ENCODE measurements at regions not wholly inside any gene's neighbourhood (a gene's known extent, or its start where the extent isn't known, plus 50 kb on each side); places are given as distances from the start of the nearest gene placed in this dataset.
A peak's percentile ranks its signal among the peaks of the same experiment; 100 is the strongest.

DNA sequence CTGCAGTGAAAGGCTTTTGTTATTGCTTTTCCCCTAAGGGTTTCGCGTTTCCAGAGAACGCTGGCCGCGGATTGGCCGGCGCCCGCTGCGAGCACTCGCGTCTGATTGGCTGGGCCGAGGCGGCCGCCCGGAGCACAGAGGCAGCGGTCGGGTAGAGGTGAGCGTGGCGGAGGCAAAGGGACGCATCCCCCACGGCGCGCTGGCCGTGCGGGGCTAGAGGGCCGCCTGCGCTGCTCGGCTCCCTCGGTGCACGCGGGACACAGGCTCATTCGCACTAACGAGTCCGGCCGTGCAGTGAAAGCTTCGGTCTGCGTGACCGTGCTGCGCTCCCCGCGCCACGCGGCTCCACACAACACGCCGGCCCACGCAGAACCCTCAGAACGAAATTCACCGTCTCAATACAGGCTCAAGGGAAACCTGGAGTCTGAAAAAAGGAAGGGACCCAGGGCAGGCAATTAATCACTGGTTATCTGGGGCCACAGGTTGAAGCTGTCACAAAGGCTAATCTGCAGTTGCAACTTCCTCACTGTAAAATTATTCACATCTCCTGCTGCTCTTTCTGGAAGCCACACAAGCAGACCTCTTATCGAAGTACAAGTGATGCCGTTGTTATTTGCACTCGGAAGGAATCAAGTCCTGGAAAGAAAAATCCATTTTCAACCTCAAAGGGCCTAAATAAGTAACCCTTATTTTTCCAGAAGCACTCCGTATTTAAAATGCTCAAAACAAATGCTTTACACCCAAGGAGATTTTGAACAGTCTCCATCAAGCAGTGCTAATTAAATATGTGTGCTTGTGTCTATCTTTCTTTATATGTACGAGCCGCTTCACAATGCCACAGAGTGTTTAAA lies 94.6 kb downstream of the ZNF608 start:
- Histone ChIP-seq H3K27ac (ENCODE audit: low read depth in 1 of 2, low read length in 2 of 2) (no peak overlapping the region), H3K36me3 (ENCODE audit: control insufficient read depth in 1 of 2, insufficient read depth in 2 of 2, low read length in 1 of 2) (peaks cover 0 to 2% of the 10 kb centered on the region in 2 donors), H3K9me3 (ENCODE audit: control insufficient read depth, low read length) (no peaks in the 10 kb centered on the region), H3K4me3 (ENCODE audit: low read length in 2 of 2) (peak overlapping the region; percentile 33 to 67), H3K27me3 (ENCODE audit: control insufficient read depth in 1 of 2, insufficient read depth in 2 of 2, low read length in 1 of 2) (no peaks in the 10 kb centered on the region), H3K4me1 (ENCODE audit: control insufficient read depth in 1 of 2, insufficient read depth in 2 of 2, low read length in 2 of 2) (no peaks in the 10 kb centered on the region)
- intact Hi-C loops (cut with DNase I), result loop anchor here (5.0 to 10.0 kb wide), 2 partner anchors 93 to 95 kb away; partner anchors contain the start of gene ZNF608 (in 2 of the 2)
- 4 to 5% methylated on average over 52 to 54 of the region's 54 CpGs for WGBS, 2 donors
- peak; percentile 91 for ATAC-seq (ENCODE audit: low FRiP score)
- peak; percentile 83 to 91 for DNase-seq

DNA sequence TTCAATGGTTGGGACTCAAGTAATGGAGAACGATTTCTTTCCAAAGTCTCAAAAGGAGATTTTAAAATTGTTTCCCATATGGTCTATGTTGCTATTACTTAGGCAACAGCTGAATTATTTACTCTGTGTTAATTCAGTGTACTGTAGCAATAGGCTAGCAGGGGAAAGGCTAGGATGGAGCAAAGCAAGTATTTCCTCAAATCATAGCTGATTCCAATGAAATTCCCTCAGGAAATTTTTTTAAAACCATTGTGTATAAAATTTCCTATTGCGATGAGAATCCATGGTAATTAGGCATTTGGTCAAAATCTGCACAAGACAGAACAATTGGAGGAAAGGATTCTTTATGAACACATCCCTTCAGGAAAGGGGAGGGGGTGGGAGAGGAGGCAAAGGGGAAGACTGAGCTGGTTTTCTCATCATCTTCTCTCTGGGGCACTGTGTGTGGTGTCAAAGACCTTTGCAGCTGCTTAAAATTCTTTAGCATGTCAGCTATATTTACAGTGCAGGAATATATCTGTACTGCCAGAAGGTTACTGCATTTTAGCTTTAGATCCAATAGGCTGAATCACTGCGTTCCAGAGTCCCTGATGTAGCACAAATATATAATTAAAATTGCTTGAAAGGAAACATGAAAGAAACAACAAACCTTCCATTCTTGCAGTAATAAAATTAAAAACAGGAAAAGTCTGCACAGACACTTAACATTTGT lies 95.3 kb downstream of the ZNF608 start:
- Histone ChIP-seq H3K4me3 (ENCODE audit: low read length in 2 of 2) (peak overlapping the region in 1 of 2 donors; percentile 33), H3K36me3 (ENCODE audit: control insufficient read depth in 1 of 2, insufficient read depth in 2 of 2, low read length in 1 of 2) (peaks cover 0 to 2% of the 10 kb centered on the region in 2 donors), H3K9me3 (ENCODE audit: control insufficient read depth, low read length) (no peaks in the 10 kb centered on the region), H3K4me1 (ENCODE audit: control insufficient read depth in 1 of 2, insufficient read depth in 2 of 2, low read length in 2 of 2) (no peaks in the 10 kb centered on the region), H3K27ac (ENCODE audit: low read depth in 1 of 2, low read length in 2 of 2) (no peak overlapping the region), H3K27me3 (ENCODE audit: control insufficient read depth in 1 of 2, insufficient read depth in 2 of 2, low read length in 1 of 2) (no peaks in the 10 kb centered on the region)
- no peak for DNase-seq
- intact Hi-C loops (cut with DNase I), result loop anchor here (5.0 to 10.0 kb wide), 2 partner anchors 94 to 96 kb away; partner anchors contain the start of gene ZNF608 (in 2 of the 2)
- 6 to 11% methylated on average over 3 of the region's 3 CpGs for WGBS, 2 donors
- peak; percentile 13 for ATAC-seq (ENCODE audit: low FRiP score)

- no peaks in the 10 kb centered on the region for H3K27me3 ChIP-seq (ENCODE audit: control insufficient read depth in 1 of 2, insufficient read depth in 2 of 2, low read length in 1 of 2)
- intact Hi-C loops (cut with DNase I), result loop anchor here (5.0 to 10.0 kb wide), 2 partner anchors 95 to 97 kb away; partner anchors contain the start of gene ZNF608 (in 2 of the 2)
- no peaks in the 10 kb centered on the region for H3K4me1 ChIP-seq (ENCODE audit: control insufficient read depth in 1 of 2, insufficient read depth in 2 of 2, low read length in 2 of 2)
- no peak for DNase-seq
- H3K4me3 ChIP-seq (ENCODE audit: low read length in 2 of 2), result no peak overlapping the region
- no peaks in the 10 kb centered on the region for H3K9me3 ChIP-seq (ENCODE audit: control insufficient read depth, low read length)
- H3K27ac ChIP-seq (ENCODE audit: low read depth in 1 of 2, low read length in 2 of 2), result no peak overlapping the region
- peaks cover 0 to 2% of the 10 kb centered on the region in 2 donors for H3K36me3 ChIP-seq (ENCODE audit: control insufficient read depth in 1 of 2, insufficient read depth in 2 of 2, low read length in 1 of 2)
- no peak for ATAC-seq (ENCODE audit: low FRiP score)
- WGBS, 2 donors, result 0 to 2% methylated on average over 4 of the region's 4 CpGs
Observed at GRCh38 chr5:124650147-124650561, 96.3 kb downstream of the ZNF608 start.

DNA sequence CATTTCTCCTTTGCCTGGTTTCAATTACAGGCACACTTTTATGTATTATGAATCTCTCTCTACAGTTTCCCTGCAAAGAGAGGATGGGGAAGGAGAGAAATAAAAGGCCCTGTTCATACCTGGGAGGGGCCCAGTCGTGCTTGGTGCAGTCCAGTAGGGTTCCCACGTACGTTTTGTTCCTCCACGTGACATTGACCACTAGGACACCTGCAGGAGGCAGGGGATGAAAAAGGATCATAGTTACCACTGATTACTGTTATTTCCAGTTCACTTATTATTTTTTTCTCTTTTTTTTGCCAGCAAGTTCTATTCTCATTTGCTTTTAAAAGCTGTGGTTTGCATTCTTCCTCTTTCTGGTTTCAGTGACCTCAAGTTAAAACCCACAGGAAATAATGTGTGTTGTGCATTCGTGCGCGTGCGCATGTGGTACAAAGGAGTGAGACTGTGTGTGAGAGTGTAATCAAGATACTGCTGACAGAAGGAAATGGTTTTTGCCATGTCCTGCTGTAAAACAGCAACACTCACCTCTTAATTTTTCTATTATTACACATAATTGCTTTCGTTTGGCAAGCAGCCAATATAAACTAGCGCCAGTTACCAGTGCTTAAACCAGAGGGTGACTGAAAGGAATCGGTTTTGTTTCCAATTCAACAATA lies 96.8 kb downstream of the ZNF608 start:
- peak; percentile 57 for ATAC-seq (ENCODE audit: low FRiP score)
- Histone ChIP-seq H3K27me3 (ENCODE audit: control insufficient read depth in 1 of 2, insufficient read depth in 2 of 2, low read length in 1 of 2) (no peaks in the 10 kb centered on the region), H3K4me3 (ENCODE audit: low read length in 2 of 2) (no peak overlapping the region), H3K36me3 (ENCODE audit: control insufficient read depth in 1 of 2, insufficient read depth in 2 of 2, low read length in 1 of 2) (peaks cover 0 to 2% of the 10 kb centered on the region in 2 donors), H3K9me3 (ENCODE audit: control insufficient read depth, low read length) (no peaks in the 10 kb centered on the region), H3K4me1 (ENCODE audit: control insufficient read depth in 1 of 2, insufficient read depth in 2 of 2, low read length in 2 of 2) (no peaks in the 10 kb centered on the region), H3K27ac (ENCODE audit: low read depth in 1 of 2, low read length in 2 of 2) (no peak overlapping the region)
- peak; percentile 86 to 91 for DNase-seq
- intact Hi-C loops (cut with DNase I), result loop anchor here (5.0 to 10.0 kb wide), 2 partner anchors 95 to 98 kb away; partner anchors contain the start of gene ZNF608 (in 2 of the 2)
- 8 to 11% methylated on average over 11 of the region's 11 CpGs for WGBS, 2 donors

DNA sequence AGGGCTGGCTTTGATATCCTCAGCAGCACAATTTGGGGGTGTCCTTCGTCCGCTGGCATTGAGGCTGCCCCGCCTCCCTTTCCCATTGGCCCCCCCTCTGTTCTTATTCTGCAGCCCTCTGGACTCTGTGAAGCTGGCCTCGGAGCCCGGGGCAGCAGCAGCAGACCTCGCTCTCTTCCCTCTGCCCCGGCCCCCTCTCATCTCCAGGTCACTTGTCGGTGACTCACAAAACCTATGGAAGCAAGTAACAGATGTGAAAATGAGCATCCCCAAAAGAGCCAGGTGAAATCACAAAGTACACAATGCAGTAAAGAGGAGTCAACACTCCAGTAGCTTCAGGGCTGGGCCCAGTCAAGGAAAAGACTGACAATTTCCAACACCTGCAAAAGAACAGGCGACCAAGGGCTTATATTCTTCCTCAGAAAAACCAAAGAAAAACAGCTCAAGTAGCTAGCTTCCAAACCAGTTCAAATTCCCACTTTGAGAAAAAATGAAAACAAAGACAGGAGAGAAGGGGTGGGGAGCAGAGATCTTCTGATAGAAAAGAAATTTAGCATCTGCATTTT lies 97.5 kb downstream of the ZNF608 start:
- intact Hi-C loops (cut with DNase I), result no loop called here
- DNase-seq (no peak), ATAC-seq (ENCODE audit: low FRiP score) (no peak)
- no peak overlapping the region for H3K4me3 ChIP-seq (ENCODE audit: low read length in 2 of 2)
- 84 to 89% methylated on average over 9 of the region's 9 CpGs for WGBS, 2 donors
- H3K4me1 ChIP-seq (ENCODE audit: control insufficient read depth in 1 of 2, insufficient read depth in 2 of 2, low read length in 2 of 2), result no peaks in the 10 kb centered on the region
- no peaks in the 10 kb centered on the region for H3K9me3 ChIP-seq (ENCODE audit: control insufficient read depth, low read length)
- H3K27ac ChIP-seq (ENCODE audit: low read depth in 1 of 2, low read length in 2 of 2), result no peak overlapping the region
- peaks cover 0 to 2% of the 10 kb centered on the region in 2 donors for H3K36me3 ChIP-seq (ENCODE audit: control insufficient read depth in 1 of 2, insufficient read depth in 2 of 2, low read length in 1 of 2)
- no peaks in the 10 kb centered on the region for H3K27me3 ChIP-seq (ENCODE audit: control insufficient read depth in 1 of 2, insufficient read depth in 2 of 2, low read length in 1 of 2)

- Histone ChIP-seq H3K4me1 (ENCODE audit: control insufficient read depth in 1 of 2, insufficient read depth in 2 of 2, low read length in 2 of 2) (no peaks in the 10 kb centered on the region), H3K27me3 (ENCODE audit: control insufficient read depth in 1 of 2, insufficient read depth in 2 of 2, low read length in 1 of 2) (no peaks in the 10 kb centered on the region), H3K4me3 (ENCODE audit: low read length in 2 of 2) (no peak overlapping the region), H3K27ac (ENCODE audit: low read depth in 1 of 2, low read length in 2 of 2) (no peak overlapping the region), H3K36me3 (ENCODE audit: control insufficient read depth in 1 of 2, insufficient read depth in 2 of 2, low read length in 1 of 2) (peaks cover 0 to 2% of the 10 kb centered on the region in 2 donors), H3K9me3 (ENCODE audit: control insufficient read depth, low read length) (no peaks in the 10 kb centered on the region)
- WGBS, 2 donors, result 97% methylated on average over 8 of the region's 8 CpGs
- DNase-seq (no peak), ATAC-seq (ENCODE audit: low FRiP score) (no peak)
- intact Hi-C loops (cut with DNase I), result no loop called here
Observed at GRCh38 chr5:124647352-124647751, 99.1 kb downstream of the ZNF608 start.

- peaks cover 0 to 4% of the 10 kb centered on the region in 2 donors for H3K36me3 ChIP-seq (ENCODE audit: control insufficient read depth in 1 of 2, insufficient read depth in 2 of 2, low read length in 1 of 2)
- intact Hi-C loops (cut with DNase I), result no loop called here
- H3K9me3 ChIP-seq (ENCODE audit: control insufficient read depth, low read length), result no peaks in the 10 kb centered on the region
- 97 to 98% methylated on average over 3 of the region's 3 CpGs for WGBS, 2 donors
- no peak overlapping the region for H3K27ac ChIP-seq (ENCODE audit: low read depth in 1 of 2, low read length in 2 of 2)
- H3K27me3 ChIP-seq (ENCODE audit: control insufficient read depth in 1 of 2, insufficient read depth in 2 of 2, low read length in 1 of 2), result no peaks in the 10 kb centered on the region
- no peak for ATAC-seq (ENCODE audit: low FRiP score)
- no peak overlapping the region for H3K4me3 ChIP-seq (ENCODE audit: low read length in 2 of 2)
- no peaks in the 10 kb centered on the region for H3K4me1 ChIP-seq (ENCODE audit: control insufficient read depth in 1 of 2, insufficient read depth in 2 of 2, low read length in 2 of 2)
- no peak for DNase-seq
Observed at GRCh38 chr5:124645396-124645795, 101.0 kb downstream of the ZNF608 start.

GRCh38 chr5:124644582-124644981 lies 101.9 kb downstream of the ZNF608 start:
- H3K4me1 ChIP-seq (ENCODE audit: control insufficient read depth in 1 of 2, insufficient read depth in 2 of 2, low read length in 2 of 2), result no peaks in the 10 kb centered on the region
- ATAC-seq (ENCODE audit: low FRiP score) (no peak), DNase-seq (no peak)
- intact Hi-C loops (cut with DNase I), result no loop called here
- H3K27me3 ChIP-seq (ENCODE audit: control insufficient read depth in 1 of 2, insufficient read depth in 2 of 2, low read length in 1 of 2), result no peaks in the 10 kb centered on the region
- WGBS, 2 donors, result 78 to 82% methylated on average over 1 of the region's 1 CpG
- no peak overlapping the region for H3K27ac ChIP-seq (ENCODE audit: low read depth in 1 of 2, low read length in 2 of 2)
- H3K9me3 ChIP-seq (ENCODE audit: control insufficient read depth, low read length), result no peaks in the 10 kb centered on the region
- H3K4me3 ChIP-seq (ENCODE audit: low read length in 2 of 2), result no peak overlapping the region
- H3K36me3 ChIP-seq (ENCODE audit: control insufficient read depth in 1 of 2, insufficient read depth in 2 of 2, low read length in 1 of 2), result peaks cover 0 to 4% of the 10 kb centered on the region in 2 donors
